Stimulated activated CD4-positive, alpha-beta T cell treated with anti-CD3 and anti-CD28 coated beads, TNF-alpha, amount 100 ng/mL, for 4 hours (primary cell): ENCODE measurements at regions not wholly inside any gene's neighbourhood (a gene's known extent, or its start where the extent isn't known, plus 50 kb on each side); places are given as distances from the start of the nearest gene placed in this dataset.
"Not testable (repeated sequence)": the region's sequence is repeated elsewhere in the genome, so short reads cannot be mapped to it uniquely, and the experiment has no call there.

Experiments
- DNase-seq, 3 experiments: peaks; one replicate each; pipeline ENCODE4 v3.0.0-alpha.2; 2020; ENCODE audit warnings: low read depth in 3 of 3

DNA sequence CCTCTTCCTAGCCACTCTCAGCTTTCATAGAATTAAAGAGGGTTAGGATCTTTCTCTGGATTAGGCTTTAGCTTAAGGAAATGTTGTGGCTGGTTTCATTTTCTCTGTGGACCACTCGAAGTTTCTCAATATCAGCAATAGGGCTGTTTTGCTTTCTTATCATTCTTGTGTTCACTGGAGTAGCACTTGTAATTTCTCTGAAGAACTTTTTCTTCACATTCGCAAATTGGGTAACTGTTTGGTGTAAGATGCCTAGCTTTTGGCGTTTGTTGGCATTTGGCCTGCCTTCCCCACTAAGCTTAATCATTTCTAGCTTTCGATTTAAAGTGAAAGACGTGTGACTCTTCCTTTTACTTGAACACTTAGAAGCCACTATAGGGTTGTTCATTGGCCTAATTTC lies 210.8 kb upstream of the PROX1 start:
- no peak for DNase-seq

DNA sequence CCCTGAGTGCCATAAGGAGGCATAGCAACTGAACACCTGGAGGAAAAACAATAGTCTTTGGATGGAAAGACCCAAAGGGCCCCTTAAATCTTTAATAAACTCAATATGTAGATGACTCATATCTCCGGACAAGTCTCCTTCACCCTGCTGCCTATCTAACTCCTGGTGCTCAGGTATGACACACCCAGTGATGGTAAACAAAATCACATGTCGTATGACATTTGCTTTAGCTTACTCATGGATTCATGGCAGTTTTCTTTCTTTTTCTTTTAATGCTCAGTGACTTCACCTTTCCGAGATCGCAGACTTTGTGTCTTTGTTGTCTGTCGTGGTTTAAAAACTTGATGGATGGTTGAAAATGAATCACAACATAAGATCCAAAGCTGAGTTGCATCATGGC lies 208.5 kb upstream of the PROX1 start:
- DNase-seq = no peak

DNA sequence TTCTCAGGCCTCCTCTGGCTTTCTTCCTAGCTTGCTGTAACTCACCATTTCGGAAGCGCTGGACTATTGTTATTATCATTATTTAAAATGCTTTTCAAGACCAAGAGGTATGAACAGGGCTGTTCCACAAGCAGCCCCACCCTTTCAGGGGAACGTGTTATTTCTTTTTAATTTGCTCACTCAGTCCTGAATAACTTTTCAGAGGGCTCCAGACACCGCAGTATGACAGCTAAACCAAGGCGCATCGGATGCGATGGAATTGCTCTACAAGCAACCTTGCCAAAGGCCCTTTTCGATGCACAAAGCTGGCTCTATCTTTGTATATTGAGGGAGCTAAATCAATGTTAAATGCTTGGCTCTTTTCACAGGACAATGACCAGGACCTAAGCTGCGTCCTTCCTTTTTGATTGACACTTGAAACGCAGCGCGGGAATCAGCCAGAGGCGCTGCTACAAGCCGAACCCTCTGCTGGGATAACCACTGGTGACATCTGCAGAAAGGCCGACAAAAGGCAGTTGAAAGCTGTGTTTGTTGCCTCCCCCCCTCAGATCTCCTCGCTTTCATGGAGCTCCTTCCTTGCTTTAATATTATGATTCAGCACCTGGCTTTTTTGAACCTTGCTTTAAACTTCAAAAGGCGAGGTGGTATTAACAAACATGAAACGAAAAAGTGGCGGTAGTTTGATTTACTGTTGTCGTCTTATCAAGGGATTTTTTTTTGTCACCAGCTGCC lies 204.7 kb upstream of the PROX1 start:
- DNase-seq = no peak

DNA sequence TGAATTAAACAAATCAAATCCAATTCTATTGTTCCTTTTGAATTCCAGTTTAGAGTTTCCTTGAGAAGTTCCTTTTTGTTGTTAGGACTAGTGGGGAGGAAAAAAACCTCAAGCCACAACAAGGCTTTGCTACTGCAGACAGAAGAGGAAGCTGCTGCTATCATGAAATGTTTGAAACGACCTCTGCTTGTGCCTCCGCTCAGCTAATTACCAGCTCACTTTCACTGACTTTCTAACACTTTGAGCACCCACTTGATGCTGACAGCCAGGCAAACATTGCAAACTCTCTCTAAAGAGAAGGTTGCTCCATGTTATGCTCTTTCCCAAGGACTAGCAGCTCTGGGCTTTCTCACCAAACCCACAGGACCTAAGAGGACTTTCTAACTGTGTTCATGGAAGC lies 203.9 kb upstream of the PROX1 start:
- DNase-seq = no peak

DNA sequence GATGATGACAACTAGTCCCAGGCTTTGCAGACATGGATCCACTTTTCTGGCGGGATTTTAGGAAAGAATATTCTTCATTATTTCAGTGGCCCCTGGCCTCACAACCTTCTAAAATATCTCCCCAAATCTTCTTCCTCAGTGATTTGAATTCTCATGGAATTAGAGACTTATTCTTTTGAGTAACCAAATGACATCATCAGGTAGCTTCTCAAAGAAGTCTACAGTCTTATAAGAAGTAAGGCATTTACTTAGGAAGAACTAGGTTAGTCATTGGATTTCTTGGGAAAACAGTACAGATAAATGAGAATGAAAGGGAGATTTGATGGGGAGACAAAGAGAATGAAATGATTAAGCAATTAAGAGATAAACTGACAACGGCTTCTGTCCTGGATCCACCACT lies 201.1 kb upstream of the PROX1 start:
- no peak for DNase-seq

DNA sequence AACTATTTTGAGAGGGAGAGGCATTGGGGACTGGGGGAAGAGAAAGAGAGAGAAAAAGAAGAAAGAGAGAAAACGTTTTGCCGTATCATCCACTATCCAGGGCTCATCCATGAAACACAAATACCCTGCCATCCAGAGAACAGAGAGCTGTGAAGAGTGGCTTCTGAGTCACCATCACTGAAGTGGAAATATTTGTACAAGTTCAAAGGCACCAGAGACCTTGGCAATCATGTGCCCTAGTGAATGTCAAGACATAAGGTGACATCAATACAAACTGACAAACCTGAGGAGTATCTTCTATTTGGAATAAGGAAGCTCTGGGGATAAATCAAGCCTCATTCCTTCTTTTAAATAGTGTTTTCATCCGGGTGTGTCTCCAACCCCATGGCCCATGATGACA lies 197.2 kb upstream of the PROX1 start:
- DNase-seq = no peak

DNA sequence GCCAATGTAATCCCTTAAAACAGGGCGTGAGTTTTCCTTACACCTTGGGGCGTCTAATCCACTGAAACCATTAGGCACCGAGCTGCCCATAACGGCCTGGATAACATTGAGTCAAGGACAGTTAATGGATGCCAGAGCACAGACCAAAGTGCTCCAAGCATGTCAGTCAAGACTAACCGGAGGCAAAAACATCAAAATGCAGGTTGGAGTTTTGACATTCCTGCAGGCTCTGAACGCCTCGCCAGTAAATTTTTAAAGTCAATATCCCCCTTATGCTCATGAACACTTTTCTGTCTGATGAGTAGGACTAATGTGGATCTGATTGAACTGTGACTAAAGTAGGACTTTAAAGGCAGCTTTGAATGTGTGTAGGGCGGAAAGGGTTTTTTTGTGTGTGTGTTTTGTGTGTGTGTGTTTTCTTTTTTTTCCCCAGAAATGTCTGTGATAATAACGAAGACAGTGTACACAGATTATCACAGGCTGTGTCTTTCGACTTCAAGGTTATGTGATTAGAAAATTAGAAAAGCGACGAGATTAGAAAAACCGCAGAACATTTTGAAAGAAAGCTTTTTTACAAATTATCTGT lies 194.2 kb upstream of the PROX1 start:
- DNase-seq = no peak

DNA sequence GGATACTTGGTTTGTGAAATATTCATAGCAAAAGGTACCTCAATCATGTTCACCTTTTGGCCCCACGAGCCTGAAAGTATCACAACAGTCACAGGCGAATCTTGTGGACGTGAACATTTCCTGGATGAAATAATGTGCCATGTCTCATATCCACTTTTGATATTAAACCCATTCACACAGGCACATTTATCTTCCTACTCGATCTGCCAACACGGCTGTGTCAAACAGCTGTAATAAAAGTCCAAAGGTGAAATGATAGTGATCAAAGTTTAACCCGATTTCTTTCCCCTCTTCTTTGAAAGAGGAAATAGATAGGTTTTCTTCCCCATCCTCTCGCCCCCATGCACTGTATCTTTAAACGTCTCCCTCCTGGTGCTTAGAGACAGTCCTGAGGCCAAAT lies 191.2 kb upstream of the PROX1 start:
- no peak for DNase-seq

DNA sequence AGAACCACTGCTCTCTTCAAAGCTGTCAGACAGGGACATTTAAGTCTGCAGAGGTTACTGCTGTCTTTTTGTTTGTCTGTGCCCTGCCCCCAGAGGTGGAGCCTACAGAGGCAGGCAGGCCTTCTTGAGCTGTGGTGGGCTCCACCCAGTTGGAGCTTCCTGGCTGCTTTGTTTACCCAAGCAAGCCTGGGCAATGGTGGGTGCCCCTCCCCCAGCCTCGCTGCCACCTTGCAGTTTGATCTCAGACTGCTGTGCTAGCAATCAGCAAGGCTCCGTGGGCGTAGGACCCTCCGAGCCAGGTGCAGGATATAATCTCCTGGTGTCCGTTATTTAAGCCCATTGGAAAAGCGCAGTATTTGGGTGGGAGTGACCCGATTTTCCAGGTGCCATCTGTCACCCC lies 179.5 kb upstream of the PROX1 start:
- DNase-seq = not testable (repeated sequence)

DNA sequence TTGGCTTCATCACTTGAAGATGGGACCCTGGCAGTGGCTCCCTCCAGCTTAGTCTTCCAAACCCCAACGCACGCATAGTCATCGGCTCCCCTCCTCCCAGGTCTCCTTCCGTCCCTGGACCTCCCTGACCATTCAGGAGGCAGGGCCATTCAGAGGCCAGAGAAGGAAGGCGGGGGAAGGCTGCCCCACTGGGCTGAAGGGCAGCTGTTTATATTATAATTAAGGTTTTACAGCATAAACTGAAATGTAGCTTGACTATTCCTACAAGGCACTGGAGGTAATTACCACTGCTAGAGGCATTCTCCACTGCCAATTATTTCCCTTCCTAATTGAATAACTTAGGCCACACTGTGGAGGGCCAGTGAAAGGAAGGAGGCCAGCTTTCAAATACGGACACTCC lies 170.6 kb upstream of the PROX1 start:
- no peak for DNase-seq

DNA sequence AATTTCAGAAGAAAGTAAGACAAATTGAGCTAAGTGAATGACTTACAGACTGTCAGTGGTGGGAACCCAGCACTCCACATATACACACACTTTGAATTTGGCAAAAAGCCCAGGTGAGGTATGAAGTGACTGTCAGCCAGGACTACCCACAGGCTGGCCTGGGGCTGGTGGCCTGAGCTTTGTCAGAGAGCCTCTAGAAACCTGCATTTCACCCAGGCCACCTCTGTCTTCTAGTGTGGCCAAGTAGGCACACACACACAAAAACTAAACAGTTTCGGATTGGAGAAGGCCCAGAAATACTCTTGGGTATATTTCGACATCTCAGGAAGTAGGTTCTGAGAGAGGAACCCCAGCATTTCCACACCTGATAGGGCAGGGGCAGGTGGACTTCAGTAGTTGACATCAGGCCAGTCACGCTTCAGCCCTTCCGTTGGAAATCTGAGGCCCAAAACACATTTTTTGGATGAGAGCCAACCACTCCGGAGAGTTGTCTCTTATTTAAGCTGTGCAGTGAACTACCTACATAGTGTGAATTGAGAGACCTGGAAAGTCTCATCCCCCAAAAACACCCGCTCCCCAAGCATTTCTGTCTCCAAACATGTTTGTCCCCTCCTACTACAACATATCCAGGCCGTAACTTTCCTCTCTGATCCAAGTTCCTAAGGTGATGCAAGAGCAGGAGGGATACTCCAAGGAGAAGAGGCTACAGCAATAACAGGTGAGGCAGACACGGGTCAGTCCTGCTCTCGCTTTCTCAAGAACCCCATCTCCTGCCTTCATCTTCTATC lies 167.2 kb upstream of the PROX1 start:
- DNase-seq = no peak

DNA sequence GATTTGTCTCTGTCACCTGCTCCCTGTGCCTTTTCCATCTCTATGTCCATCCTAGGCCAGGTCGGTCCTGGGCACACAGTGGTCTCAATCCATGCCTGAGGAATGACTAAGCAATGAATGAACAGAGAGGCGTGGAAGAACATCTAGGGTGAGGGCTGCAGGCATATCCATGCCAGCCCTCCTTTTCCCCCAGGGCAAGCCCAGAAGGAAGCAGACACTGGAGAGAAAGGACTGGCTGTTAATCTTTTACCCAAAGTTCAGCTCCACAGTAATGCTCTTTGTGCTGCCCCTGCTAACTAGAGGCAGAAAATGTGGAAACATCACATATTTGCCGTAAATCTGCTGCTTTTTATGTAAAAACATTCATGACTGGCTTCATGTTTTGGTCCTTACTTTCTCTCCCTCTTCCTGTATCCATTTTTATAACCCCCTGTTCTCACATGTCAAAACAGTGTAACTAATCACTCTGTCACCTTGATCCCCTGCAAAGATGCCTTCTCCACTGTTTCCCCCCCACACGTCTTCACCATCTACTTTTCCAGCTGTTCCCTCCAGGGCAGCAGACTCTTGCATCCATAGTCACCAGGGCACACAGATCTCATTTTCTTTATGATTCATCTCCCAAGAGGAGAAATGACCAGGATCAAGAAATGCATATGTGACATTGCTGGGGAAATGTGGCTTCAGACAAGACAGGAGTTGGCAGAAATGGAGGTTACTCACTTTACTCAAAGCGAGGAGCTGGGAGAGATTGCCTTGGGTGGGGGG lies 166.4 kb upstream of the PROX1 start:
- no peak for DNase-seq

DNA sequence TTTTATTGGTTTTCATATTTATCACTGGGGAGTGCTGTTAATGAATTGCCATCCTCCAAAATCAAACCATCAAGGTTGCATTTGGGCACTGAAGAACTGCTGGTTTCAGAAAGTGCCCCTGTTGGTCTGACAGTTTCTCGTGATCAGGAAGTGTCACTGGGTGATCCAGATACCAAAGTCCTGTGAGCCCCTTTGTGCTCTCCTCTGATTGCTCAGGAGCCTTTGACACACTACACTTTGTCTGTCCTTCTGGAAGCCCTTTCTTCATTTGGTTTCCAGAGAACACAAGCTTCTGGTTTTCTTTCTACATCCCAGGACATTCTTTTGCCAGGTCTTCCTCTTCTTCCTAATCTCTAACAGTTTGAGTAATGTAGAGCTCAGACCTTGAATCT lies 165.8 kb upstream of the PROX1 start:
- DNase-seq = no peak

DNA sequence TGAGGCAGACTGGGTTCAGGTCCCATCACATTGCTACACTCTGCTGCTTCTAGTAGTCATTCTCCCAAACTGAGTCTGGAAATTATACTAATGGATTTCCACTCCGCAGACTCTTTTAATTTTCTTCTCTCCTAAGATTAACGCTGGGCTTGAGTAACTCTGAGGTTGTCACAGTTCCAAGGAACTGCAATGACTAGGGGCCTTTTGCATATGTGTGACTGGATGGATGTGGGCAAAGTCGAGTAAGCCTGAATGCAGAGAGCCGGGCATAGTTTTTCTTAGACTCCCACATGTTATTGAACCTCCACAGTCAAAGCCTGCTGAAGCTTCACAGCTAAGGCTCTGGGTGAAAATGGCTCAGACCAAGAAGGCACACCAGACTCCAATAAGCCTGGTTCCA lies 160.9 kb upstream of the PROX1 start:
- no peak for DNase-seq

DNA sequence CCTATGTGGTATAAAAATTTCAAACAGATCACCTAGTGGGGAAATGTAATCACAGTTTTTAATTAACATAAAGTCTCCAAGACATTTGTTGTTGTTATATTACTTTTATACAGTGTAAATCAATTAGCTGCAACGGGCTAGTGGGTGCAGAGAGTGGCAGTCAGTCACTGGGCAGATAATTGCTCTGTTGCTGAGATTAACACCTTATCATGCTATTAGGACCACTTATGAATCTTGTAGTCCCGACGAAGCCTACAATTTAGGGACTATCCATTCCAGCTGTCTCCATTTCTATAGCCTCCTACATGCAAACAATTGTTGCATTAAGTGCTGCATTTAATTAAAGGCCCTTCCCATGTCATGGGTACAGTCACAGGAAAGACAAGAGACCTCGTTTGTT lies 158.9 kb upstream of the PROX1 start:
- DNase-seq = no peak

DNA sequence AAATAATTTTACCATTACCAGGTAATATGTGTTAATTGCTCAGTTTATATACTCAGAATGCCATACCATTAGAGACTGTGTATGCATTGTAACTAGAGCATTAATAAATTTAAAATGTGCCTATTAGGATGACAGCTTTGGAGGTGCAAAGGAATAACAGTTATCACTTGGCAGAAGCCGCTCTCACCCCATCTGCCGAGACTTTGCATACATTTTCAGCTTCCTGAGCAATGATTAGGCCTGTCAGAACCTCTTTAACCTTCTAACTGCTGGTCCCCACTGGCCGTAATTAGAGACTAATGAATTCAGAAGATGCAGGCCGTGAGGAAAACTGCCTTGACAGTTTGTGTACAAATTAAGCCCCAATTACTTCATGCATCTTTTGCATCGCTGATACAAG lies 158.0 kb upstream of the PROX1 start:
- DNase-seq = no peak

DNA sequence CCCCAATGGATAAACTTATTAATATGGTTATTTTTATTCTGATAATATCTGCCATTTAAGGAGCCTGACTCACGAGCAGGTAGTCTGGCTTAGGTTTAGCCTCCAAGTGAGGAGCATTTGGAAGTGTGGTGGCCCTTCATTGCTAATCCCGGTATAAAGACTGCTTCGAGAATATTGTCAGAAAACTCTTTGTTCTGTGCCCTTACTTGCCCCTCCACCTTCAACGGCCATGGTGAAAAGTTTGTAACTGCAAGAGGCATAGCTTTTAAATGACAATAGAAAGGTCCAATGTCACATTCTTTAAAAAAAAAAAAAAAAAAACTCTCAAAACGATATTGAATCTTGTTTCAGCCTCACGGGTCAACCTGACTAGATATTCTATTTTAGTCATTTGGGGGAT lies 157.4 kb upstream of the PROX1 start:
- no peak for DNase-seq

DNA sequence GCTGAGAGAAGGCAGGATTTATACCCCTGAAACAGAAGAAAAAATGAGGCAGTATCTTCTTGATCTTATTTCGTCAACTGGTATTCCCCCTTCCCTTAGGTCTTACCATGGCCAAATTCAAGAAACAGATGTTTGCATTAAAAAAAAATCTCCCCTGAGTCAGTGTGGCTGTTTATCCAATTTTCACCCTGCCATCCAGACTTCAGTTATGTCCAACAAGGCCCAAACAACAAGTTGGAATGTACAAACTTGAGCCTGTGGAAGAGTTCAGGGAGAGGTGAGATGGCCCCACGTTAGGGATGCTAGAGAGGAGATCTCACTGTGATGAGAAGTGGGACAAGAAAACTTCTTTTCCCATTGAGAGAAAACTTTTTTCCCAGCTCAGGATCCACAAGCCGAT lies 147.2 kb upstream of the PROX1 start:
- no peak for DNase-seq

DNA sequence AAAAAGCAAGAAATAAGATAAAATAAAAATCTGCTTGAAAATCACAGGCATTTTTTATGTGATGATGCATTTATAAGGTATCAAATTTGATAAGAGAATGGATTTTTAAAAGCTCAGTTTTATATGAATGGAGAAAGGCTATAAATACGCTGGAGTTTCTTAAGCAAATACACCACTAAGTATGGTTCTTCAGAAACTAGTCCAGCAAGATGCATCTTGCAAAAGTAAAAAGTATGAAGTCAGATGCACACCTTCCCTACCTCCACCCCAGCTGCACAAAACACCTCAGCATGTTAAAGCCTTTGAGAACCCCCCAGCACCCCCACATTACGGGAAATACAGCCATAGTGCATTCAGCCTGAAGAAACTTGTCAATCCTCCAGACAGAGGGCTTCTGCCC lies 143.1 kb upstream of the PROX1 start:
- no peak for DNase-seq

DNA sequence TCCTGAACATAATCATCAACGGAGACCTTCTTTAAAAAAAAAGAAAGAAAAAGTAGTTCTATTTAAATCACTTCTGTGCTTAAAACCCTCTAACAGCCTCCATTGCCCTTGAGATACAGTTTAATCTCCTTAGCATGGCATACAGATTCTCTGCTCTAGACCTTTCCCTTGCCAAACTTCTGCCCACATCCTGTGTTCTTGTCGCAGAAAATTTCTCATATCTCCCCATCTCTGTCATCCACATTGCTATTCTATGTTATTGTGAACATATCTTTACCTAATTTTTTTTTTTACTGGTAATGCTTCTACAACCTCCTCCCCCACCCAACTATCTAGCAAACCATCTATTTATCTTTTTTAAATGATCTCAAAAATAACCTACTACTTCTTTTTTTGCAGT lies 135.7 kb upstream of the PROX1 start:
- no peak for DNase-seq

DNA sequence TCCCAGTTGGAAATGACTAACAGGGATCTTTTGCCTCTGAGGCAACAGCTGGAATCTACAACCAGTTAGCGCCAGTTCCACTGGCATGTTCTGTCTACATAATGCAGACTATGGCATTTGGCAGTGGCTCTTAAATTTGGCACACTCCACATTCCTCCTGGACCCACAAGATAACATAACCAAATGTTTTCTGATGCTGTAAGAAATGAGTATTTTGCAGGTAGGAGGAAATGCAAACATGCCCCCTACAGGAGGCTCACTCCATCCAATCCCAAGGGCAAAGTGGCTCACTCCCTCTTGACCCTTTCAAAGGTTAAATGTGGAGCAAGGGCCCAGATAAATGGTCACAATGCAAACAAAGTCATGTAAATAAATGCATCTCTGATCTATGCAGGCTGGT lies 129.2 kb upstream of the PROX1 start:
- DNase-seq = no peak

DNA sequence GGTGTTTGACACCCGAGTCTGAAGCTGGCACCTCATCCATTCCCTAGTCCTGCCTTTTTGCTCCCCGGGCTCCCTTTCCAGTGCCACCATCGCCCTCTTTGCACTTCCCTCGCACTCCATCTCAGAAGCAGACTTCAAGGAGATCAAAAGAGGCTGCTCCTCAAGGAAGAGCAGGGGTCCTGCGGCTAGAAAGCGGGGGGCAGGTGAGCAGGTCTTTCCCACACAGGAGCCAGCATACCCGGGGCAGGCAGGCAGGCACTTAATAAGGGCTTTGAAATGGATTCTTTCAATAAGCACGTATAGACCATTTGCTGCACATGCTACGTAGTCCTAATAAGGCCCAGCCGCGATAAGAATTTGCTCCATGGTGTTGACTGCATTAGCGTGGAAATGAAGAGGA lies 125.9 kb upstream of the PROX1 start:
- no peak for DNase-seq

DNA sequence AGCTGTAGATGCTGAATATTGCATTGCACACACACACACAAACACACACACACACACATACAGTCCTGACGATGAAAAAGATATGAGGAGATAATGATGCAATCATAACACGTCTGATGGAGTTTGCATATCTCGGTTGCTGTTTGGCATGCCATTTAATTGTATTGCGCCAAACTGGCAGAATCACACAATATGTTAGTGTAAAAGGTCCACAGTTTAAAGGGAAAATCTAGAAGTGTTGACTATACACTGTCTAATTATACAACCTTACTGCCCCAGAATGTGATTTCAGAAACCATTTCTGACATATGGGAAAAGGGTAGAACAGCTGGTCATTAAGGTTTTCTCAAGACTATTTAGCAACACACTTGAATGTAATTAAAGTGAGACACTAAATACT lies 123.7 kb upstream of the PROX1 start:
- DNase-seq = no peak
